Neural cell (in vitro differentiated cells): ENCODE measurements at regions not wholly inside any gene's neighbourhood (a gene's known extent, or its start where the extent isn't known, plus 50 kb on each side); places are given as distances from the start of the nearest gene placed in this dataset.

Source experiments
- SMC3 ChIP-seq: fragments of 450-650 bp; conservative IDR thresholded peaks from 2 replicates; pipeline ENCODE4 v1.6.1; 2014; ENCODE audit warnings: antibody characterized with exemption, mild to moderate bottlenecking, moderate library complexity; ENCODE audit not compliant: poor library complexity
- TF ChIP-seq, protein P1 (sequence below): fragments of 450-650 bp; IDR thresholded peaks from 2 replicates; pipeline ENCODE4 v1.5.1; 2014; ENCODE audit warnings: antibody characterized with exemption, mild to moderate bottlenecking, moderate library complexity; ENCODE audit not compliant: poor library complexity, severe bottlenecking

DNA sequence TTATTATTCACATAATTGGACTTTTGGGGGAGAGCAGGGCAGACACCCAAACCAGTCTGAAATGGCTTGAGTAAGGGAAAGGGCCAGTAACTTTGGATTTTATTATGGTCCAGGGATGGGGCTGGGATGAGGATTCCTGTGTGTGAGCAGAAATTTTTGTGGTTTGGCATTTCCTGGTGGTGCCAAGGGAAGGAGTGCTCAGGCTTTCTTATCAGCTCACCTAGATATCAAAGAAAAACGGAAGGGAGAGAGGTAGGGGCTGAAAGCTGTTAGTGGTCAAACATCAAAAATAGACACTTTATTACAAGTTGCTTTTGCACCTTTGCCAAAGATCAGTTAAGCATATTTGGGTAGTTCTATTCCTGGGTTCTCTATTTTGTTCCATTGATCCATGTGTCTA, 128.5 kb upstream of the DIPK2B start:
- TF ChIP-seq, protein P1, sequence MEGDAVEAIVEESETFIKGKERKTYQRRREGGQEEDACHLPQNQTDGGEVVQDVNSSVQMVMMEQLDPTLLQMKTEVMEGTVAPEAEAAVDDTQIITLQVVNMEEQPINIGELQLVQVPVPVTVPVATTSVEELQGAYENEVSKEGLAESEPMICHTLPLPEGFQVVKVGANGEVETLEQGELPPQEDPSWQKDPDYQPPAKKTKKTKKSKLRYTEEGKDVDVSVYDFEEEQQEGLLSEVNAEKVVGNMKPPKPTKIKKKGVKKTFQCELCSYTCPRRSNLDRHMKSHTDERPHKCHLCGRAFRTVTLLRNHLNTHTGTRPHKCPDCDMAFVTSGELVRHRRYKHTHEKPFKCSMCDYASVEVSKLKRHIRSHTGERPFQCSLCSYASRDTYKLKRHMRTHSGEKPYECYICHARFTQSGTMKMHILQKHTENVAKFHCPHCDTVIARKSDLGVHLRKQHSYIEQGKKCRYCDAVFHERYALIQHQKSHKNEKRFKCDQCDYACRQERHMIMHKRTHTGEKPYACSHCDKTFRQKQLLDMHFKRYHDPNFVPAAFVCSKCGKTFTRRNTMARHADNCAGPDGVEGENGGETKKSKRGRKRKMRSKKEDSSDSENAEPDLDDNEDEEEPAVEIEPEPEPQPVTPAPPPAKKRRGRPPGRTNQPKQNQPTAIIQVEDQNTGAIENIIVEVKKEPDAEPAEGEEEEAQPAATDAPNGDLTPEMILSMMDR = no peak
- no peak for TF ChIP-seq SMC3
